ENCODE measurements at regions not wholly inside any gene's neighbourhood (a gene's known extent, or its start where the extent isn't known, plus 50 kb on each side); places are given as distances from the start of the nearest gene placed in this dataset.

- DNase-seq (ENCODE audit: unreplicated experiment) = no peak
- POLR2A ChIA-PET = no interaction called here
- no peaks in the 10 kb centered on the region for H3K4me1 Mint-ChIP-seq (ENCODE audit: insufficient read depth, unreplicated experiment)
- H3K36me3 Mint-ChIP-seq (ENCODE audit: insufficient read depth, unreplicated experiment) = no peaks in the 10 kb centered on the region
- no peaks in the 10 kb centered on the region for H3K27me3 Mint-ChIP-seq (ENCODE audit: insufficient read depth, unreplicated experiment)
- CTCF ChIA-PET = no interaction called here
- H3K27ac Mint-ChIP-seq (ENCODE audit: low read depth, unreplicated experiment) = no peak overlapping the region
- TF ChIP-seq, protein P1, sequence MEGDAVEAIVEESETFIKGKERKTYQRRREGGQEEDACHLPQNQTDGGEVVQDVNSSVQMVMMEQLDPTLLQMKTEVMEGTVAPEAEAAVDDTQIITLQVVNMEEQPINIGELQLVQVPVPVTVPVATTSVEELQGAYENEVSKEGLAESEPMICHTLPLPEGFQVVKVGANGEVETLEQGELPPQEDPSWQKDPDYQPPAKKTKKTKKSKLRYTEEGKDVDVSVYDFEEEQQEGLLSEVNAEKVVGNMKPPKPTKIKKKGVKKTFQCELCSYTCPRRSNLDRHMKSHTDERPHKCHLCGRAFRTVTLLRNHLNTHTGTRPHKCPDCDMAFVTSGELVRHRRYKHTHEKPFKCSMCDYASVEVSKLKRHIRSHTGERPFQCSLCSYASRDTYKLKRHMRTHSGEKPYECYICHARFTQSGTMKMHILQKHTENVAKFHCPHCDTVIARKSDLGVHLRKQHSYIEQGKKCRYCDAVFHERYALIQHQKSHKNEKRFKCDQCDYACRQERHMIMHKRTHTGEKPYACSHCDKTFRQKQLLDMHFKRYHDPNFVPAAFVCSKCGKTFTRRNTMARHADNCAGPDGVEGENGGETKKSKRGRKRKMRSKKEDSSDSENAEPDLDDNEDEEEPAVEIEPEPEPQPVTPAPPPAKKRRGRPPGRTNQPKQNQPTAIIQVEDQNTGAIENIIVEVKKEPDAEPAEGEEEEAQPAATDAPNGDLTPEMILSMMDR (IDR thresholded peaks at IDR 0.05; ENCODE audit: unreplicated experiment) = no peak
- no peak overlapping the region for H3K4me3 Mint-ChIP-seq (ENCODE audit: unreplicated experiment)
- BruUV-seq (replicated peaks) = no TSS peak
- H3K9me3 Mint-ChIP-seq (ENCODE audit: unreplicated experiment) = peaks cover 7% of the 10 kb centered on the region
- intact Hi-C loops (cut with micrococcal nuclease) = no loop called here
Observed at GRCh38 chr14:30053103-30053502, 125.5 kb upstream of the PRKD1 start.

- intact Hi-C loops (cut with micrococcal nuclease) = no loop called here
- ChIA-PET CTCF (no interaction called here), POLR2A (no interaction called here)
- no peaks in the 10 kb centered on the region for H3K4me1 Mint-ChIP-seq (ENCODE audit: insufficient read depth, unreplicated experiment)
- H3K36me3 Mint-ChIP-seq (ENCODE audit: insufficient read depth, unreplicated experiment) = no peaks in the 10 kb centered on the region
- H3K27me3 Mint-ChIP-seq (ENCODE audit: insufficient read depth, unreplicated experiment) = no peaks in the 10 kb centered on the region
- H3K27ac Mint-ChIP-seq (ENCODE audit: low read depth, unreplicated experiment) = no peak overlapping the region
- no TSS peak for BruUV-seq (replicated peaks)
- peaks cover 7% of the 10 kb centered on the region for H3K9me3 Mint-ChIP-seq (ENCODE audit: unreplicated experiment)
- TF ChIP-seq, protein P1 (IDR thresholded peaks at IDR 0.05; ENCODE audit: unreplicated experiment) = no peak
- H3K4me3 Mint-ChIP-seq (ENCODE audit: unreplicated experiment) = no peak overlapping the region
- no peak for DNase-seq (ENCODE audit: unreplicated experiment)
Observed at GRCh38 chr14:30054201-30054600, 126.6 kb upstream of the PRKD1 start.

GRCh38 chr14:30058401-30058800 is 130.8 kb upstream of the PRKD1 start:
- no peaks in the 10 kb centered on the region for H3K36me3 Mint-ChIP-seq (ENCODE audit: insufficient read depth, unreplicated experiment)
- no peaks in the 10 kb centered on the region for H3K4me1 Mint-ChIP-seq (ENCODE audit: insufficient read depth, unreplicated experiment)
- no peak for DNase-seq (ENCODE audit: unreplicated experiment)
- no peaks in the 10 kb centered on the region for H3K9me3 Mint-ChIP-seq (ENCODE audit: unreplicated experiment)
- ChIA-PET POLR2A (no interaction called here), CTCF (interaction anchor here (1.2 kb wide), 1 partner anchor 16 kb away, joined by 3 read pairs; no protein-coding TSS in a partner anchor)
- no peak overlapping the region for H3K4me3 Mint-ChIP-seq (ENCODE audit: unreplicated experiment)
- H3K27me3 Mint-ChIP-seq (ENCODE audit: insufficient read depth, unreplicated experiment) = no peaks in the 10 kb centered on the region
- no TSS peak for BruUV-seq (replicated peaks)
- H3K27ac Mint-ChIP-seq (ENCODE audit: low read depth, unreplicated experiment) = no peak overlapping the region
- intact Hi-C loops (cut with micrococcal nuclease) = no loop called here
- TF ChIP-seq, protein P1 (IDR thresholded peaks at IDR 0.05; ENCODE audit: unreplicated experiment) = no peak

- no TSS peak for BruUV-seq (replicated peaks)
- ChIA-PET POLR2A (no interaction called here), CTCF (no interaction called here)
- H3K27me3 Mint-ChIP-seq (ENCODE audit: insufficient read depth, unreplicated experiment) = no peaks in the 10 kb centered on the region
- H3K4me1 Mint-ChIP-seq (ENCODE audit: insufficient read depth, unreplicated experiment) = no peaks in the 10 kb centered on the region
- no peaks in the 10 kb centered on the region for H3K36me3 Mint-ChIP-seq (ENCODE audit: insufficient read depth, unreplicated experiment)
- no peaks in the 10 kb centered on the region for H3K9me3 Mint-ChIP-seq (ENCODE audit: unreplicated experiment)
- TF ChIP-seq, protein P1 (IDR thresholded peaks at IDR 0.05; ENCODE audit: unreplicated experiment) = no peak
- DNase-seq (ENCODE audit: unreplicated experiment) = no peak
- intact Hi-C loops (cut with micrococcal nuclease) = no loop called here
- no peak overlapping the region for H3K4me3 Mint-ChIP-seq (ENCODE audit: unreplicated experiment)
- no peak overlapping the region for H3K27ac Mint-ChIP-seq (ENCODE audit: low read depth, unreplicated experiment)
Observed at GRCh38 chr14:30063746-30064145, 136.1 kb upstream of the PRKD1 start.
